ENCODE measurements at regions not wholly inside any gene's neighbourhood (a gene's known extent, or its start where the extent isn't known, plus 50 kb on each side); places are given as distances from the start of the nearest gene placed in this dataset.

DNA sequence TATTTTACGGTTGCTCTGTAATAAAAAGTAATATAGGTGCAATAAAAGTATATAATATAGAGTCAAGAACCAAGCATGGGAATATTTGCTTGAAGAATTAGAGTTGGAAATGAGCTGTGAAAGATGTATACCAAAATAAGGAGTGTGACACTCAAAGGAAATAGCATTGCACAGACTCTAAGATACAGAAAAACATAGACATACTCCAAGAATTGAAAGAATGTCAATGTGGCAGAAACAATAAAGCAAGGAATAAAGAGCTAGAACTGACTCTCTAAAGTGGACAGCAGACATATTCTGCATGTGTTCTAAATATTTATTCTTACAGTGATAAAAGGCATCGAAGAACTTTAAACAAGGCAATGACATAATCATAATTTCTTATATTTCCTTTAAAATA is 561.1 kb upstream of the SETBP1 start:
- TF ChIP-seq CTCF (conservative IDR thresholded peaks at IDR 0.05; ENCODE audit: low read depth, low read length): no peak
- no peak for TF ChIP-seq EZH2 (IDR thresholded peaks at IDR 0.05; ENCODE audit: borderline replicate concordance, low read depth, low read length, poor library complexity, severe bottlenecking)

Data from A673 (cell line).